Motor neuron (in vitro differentiated cells): ENCODE measurements at regions not wholly inside any gene's neighbourhood (a gene's known extent, or its start where the extent isn't known, plus 50 kb on each side); places are given as distances from the start of the nearest gene placed in this dataset.
A peak's percentile ranks its signal among the peaks of the same experiment; 100 is the strongest.

Experiments
- ATAC-seq, 8 experiments: fragments of 200-7000 bp; cut with Tn5 transposase; replicated peaks in 6 of 8; 2 replicates each; pipeline ENCODE4 v1.8.0; 2021; ENCODE audit warnings: mild to moderate bottlenecking in 8 of 8, moderate library complexity in 8 of 8
- H3K27ac ChIP-seq, 2 donors: fragments of 250-450 bp; sonication (Bioruptor Pico); 2 replicates each; pipeline ENCODE4 v1.9.0; 2021; ENCODE audit warnings: antibody characterized with exemption in 2 of 2, mild to moderate bottlenecking in 2 of 2, moderate library complexity in 1 of 2
- H3K4me1 ChIP-seq, 2 donors: fragments of 250-450 bp; sonication (Bioruptor Pico); replicated peaks in 1 of 2; 2 replicates each; pipeline ENCODE4 v1.6.1; 2021; ENCODE audit warnings: antibody characterized with exemption in 2 of 2, mild to moderate bottlenecking in 2 of 2, moderate library complexity in 1 of 2
- H3K4me3 ChIP-seq, 5 donors: fragments of 250-450 bp; sonication (Bioruptor Pico); 2 replicates each; pipeline ENCODE4 v1.9.0; 2021; ENCODE audit warnings: antibody characterized with exemption in 5 of 5, mild to moderate bottlenecking in 5 of 5, moderate library complexity in 4 of 5
- WGBS, 10 experiments: fragments of 450-650 bp; shearing (Covaris generic); methylation state at CpG; one replicate each; pipeline ENCODE4 v1.0.0; 2022; 5-methylcytosine and 5-hydroxymethylcytosine counted together
- in situ Hi-C, 9 experiments: fragments of 400-800 bp; cut with MboI; loops; one replicate each; pipeline ENCODE4 v1.15.0; 2021; ENCODE audit warnings: low sequenced_read_pairs in 9 of 9, low pct_unique_long_range_greater_than_20kb in 2 of 9; ENCODE audit not compliant: unreplicated experiment in 9 of 9

GRCh38 chr4:3715855-3716630 is 50.1 kb upstream of the ADRA2C start:
- WGBS, 10 experiments, result 20 to 100% (median 78%) methylated on average over 1 to 17 of the region's 23 CpGs; no CpG with 5 or more reads in 6 of the 10 experiments

GRCh38 chr4:3715061-3715854 is 50.9 kb upstream of the ADRA2C start:
- Histone ChIP-seq H3K27ac (no peak overlapping the region), H3K4me3 (no peak overlapping the region), H3K4me1 (peaks cover 10 to 22% of the 10 kb centered on the region in 2 donors)
- WGBS, 10 experiments, result 0 to 70% (median 60%) methylated on average over 1 to 8 of the region's 23 CpGs; no CpG with 5 or more reads in 3 of the 10 experiments
- in situ Hi-C loops, result no loop called here
- peak in 7 of 8 experiments; percentile 37 to 75 (median 56) for ATAC-seq

More at GRCh38 chr4:3715855-3716630, 50.1 kb upstream of the ADRA2C start:
- Histone ChIP-seq H3K4me3 (no peak overlapping the region), H3K27ac (no peak overlapping the region), H3K4me1 (peaks cover 7 to 20% of the 10 kb centered on the region in 2 donors)
- in situ Hi-C loops, result no loop called here
- ATAC-seq, result peak in 1 of 8 experiments; percentile 3

- Histone ChIP-seq H3K4me3 (no peak overlapping the region), H3K27ac (no peak overlapping the region), H3K4me1 (peaks cover 10 to 24% of the 10 kb centered on the region in 2 donors)
- WGBS, 10 experiments, result 0 to 100% (median 82%) methylated on average over 1 to 4 of the region's 4 CpGs; no CpG with 5 or more reads in 5 of the 10 experiments
- ATAC-seq, result no peak
- in situ Hi-C loops, result no loop called here
Measured at GRCh38 chr4:3714642-3715001, 51.6 kb upstream of the ADRA2C start.

- Histone ChIP-seq H3K4me3 (no peak overlapping the region), H3K27ac (no peak overlapping the region), H3K4me1 (peaks cover 10 to 24% of the 10 kb centered on the region in 2 donors)
- WGBS, 10 experiments, result 40 to 100% (median 92%) methylated on average over 1 to 9 of the region's 13 CpGs; no CpG with 5 or more reads in 3 of the 10 experiments
- in situ Hi-C loops, result no loop called here
- no peak for ATAC-seq
Measured at GRCh38 chr4:3713817-3714641, 52.2 kb upstream of the ADRA2C start.

GRCh38 chr4:3713346-3713745 is 52.8 kb upstream of the ADRA2C start:
- WGBS, 10 experiments, result 44 to 96% (median 83%) methylated on average over 1 to 7 of the region's 7 CpGs; no CpG with 5 or more reads in 2 of the 10 experiments
- no peak for ATAC-seq
- Histone ChIP-seq H3K4me1 (peaks cover 11 to 28% of the 10 kb centered on the region in 2 donors), H3K4me3 (no peak overlapping the region), H3K27ac (no peak overlapping the region)
- in situ Hi-C loops, result no loop called here

GRCh38 chr4:3712936-3713335 is 53.2 kb upstream of the ADRA2C start:
- Histone ChIP-seq H3K4me3 (no peak overlapping the region), H3K27ac (no peak overlapping the region), H3K4me1 (peaks cover 15 to 32% of the 10 kb centered on the region in 2 donors)
- in situ Hi-C loops, result no loop called here
- ATAC-seq, result no peak
- WGBS, 10 experiments, result 88 to 90% (median 89%) methylated on average over 5 to 7 of the region's 20 CpGs; no CpG with 5 or more reads in 7 of the 10 experiments

- 17 to 80% (median 56%) methylated on average over 1 to 5 of the region's 12 CpGs; no CpG with 5 or more reads in 4 of the 10 experiments for WGBS, 10 experiments
- Histone ChIP-seq H3K4me3 (no peak overlapping the region), H3K27ac (no peak overlapping the region), H3K4me1 (peaks cover 16 to 37% of the 10 kb centered on the region in 2 donors)
- no peak for ATAC-seq
- in situ Hi-C loops, result no loop called here
Measured at GRCh38 chr4:3712112-3712805, 53.9 kb upstream of the ADRA2C start.

DNA sequence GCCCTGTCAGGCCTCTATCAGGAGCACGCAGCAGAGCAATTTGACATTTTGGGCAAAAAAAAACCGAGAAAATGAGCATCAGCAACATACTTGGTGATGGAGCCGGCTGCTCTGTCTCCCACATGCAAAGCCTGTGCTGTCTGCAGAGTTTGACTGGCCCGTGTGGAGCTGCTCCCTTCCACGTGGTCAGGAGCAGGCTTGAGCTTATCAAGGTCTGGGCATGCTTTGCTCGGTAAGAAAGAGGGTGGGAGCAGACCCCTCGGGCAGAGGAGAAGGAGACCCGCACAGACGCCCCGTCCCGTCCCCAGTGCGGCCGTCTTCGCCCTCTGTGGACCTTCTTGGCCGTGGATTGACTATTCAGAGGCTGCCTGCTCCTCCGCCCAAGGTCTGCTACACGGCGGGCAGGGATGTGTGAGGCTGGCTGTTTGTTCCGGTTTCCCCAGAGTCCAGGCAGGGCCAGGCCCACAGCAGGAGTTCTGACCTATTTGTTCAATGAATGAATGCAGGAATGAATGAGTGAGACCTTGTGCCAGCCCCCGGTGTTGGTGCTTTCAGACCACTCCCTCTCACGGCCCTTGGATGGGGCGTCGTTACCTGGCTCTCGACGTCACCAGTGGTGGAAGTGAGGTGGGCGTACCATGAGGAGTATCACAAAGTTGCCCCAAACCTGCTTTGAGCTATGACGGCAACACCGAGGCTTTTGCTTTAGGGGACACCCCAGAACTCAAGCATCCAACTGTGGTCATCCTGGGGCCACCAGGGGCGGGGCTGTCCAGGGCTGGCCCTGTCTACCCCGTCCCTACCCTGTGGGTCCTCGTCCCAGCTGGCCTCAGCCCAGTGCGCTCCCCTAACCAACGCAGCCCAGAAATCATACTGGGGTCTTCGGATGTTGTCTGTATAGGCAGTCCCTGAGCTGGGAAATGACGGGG is 54.7 kb upstream of the ADRA2C start:
- H3K4me1 ChIP-seq, result peaks cover 16 to 37% of the 10 kb centered on the region in 2 donors
- 33 to 100% (median 75%) methylated on average over 2 to 16 of the region's 35 CpGs; no CpG with 5 or more reads in 1 of the 10 experiments for WGBS, 10 experiments
- no peak overlapping the region for H3K4me3 ChIP-seq
- no peak for ATAC-seq
- in situ Hi-C loops, result no loop called here
- H3K27ac ChIP-seq, result no peak overlapping the region

GRCh38 chr4:3710451-3711182 is 55.6 kb upstream of the ADRA2C start:
- ATAC-seq, result peak in 5 of 8 experiments; percentile 75 to 91 (median 83)
- WGBS, 10 experiments, result 40 to 84% (median 46%) methylated on average over 1 to 6 of the region's 24 CpGs; no CpG with 5 or more reads in 4 of the 10 experiments
- no peak overlapping the region for H3K4me3 ChIP-seq
- in situ Hi-C loops, result no loop called here
- H3K4me1 ChIP-seq, result peaks cover 16 to 34% of the 10 kb centered on the region in 2 donors
- no peak overlapping the region for H3K27ac ChIP-seq

- Histone ChIP-seq H3K4me1 (peaks cover 14 to 29% of the 10 kb centered on the region in 2 donors), H3K4me3 (no peak overlapping the region), H3K27ac (no peak overlapping the region)
- ATAC-seq, result no peak
- in situ Hi-C loops, result no loop called here
- 10 to 97% (median 89%) methylated on average over 2 to 10 of the region's 18 CpGs; no CpG with 5 or more reads in 2 of the 10 experiments for WGBS, 10 experiments
Measured at GRCh38 chr4:3709846-3710441, 56.2 kb upstream of the ADRA2C start.
